ENCODE measurements at regions not wholly inside any gene's neighbourhood (a gene's known extent, or its start where the extent isn't known, plus 50 kb on each side); places are given as distances from the start of the nearest gene placed in this dataset.
"Not testable (repeated sequence)": the region's sequence is repeated elsewhere in the genome, so short reads cannot be mapped to it uniquely, and the experiment has no call there.

- DNase-seq (ENCODE audit: low read depth, low spot score) = no peak
- Histone ChIP-seq H3K36me3 (ENCODE audit: insufficient read depth, low read length) (no peaks in the 10 kb centered on the region), H3K4me3 (no peak overlapping the region), H3K9ac (ENCODE audit: insufficient read length) (no peak overlapping the region), H3K27ac (no peak overlapping the region), H3K9me3 (ENCODE audit: low read depth, low read length) (no peaks in the 10 kb centered on the region)
- no peak for TF ChIP-seq POLR2AphosphoS5 (IDR thresholded peaks at IDR 0.05; ENCODE audit: borderline replicate concordance, low read depth, low read length)
- no peak for TF ChIP-seq EZH2 (IDR thresholded peaks at IDR 0.05)
- TF ChIP-seq FOXP2 (optimal IDR thresholded peaks at IDR 0.05; ENCODE audit: control extremely low read depth, extremely low read length, insufficient read depth) = no peak
These were observed 764.3 kb downstream of the METTL4 start for GRCh38 chr18:1806884-1807615.

- DNase-seq (ENCODE audit: low read depth, low spot score) = no peak
- no peak overlapping the region for H3K9ac ChIP-seq (ENCODE audit: insufficient read length)
- no peak for TF ChIP-seq EZH2 (IDR thresholded peaks at IDR 0.05)
- TF ChIP-seq POLR2AphosphoS5 (IDR thresholded peaks at IDR 0.05; ENCODE audit: borderline replicate concordance, low read depth, low read length) = no peak
- TF ChIP-seq FOXP2 (optimal IDR thresholded peaks at IDR 0.05; ENCODE audit: control extremely low read depth, extremely low read length, insufficient read depth) = no peak
- H3K9me3 ChIP-seq (ENCODE audit: low read depth, low read length) = no peaks in the 10 kb centered on the region
- H3K4me3 ChIP-seq = no peak overlapping the region
- H3K36me3 ChIP-seq (ENCODE audit: insufficient read depth, low read length) = no peaks in the 10 kb centered on the region
- H3K27ac ChIP-seq = no peak overlapping the region
These were observed 760.0 kb downstream of the METTL4 start for GRCh38 chr18:1811282-1811681.

GRCh38 chr18:1825296-1825695 is 746.0 kb downstream of the METTL4 start:
- no peaks in the 10 kb centered on the region for H3K36me3 ChIP-seq (ENCODE audit: insufficient read depth, low read length)
- no peak for TF ChIP-seq POLR2AphosphoS5 (IDR thresholded peaks at IDR 0.05; ENCODE audit: borderline replicate concordance, low read depth, low read length)
- no peak for TF ChIP-seq FOXP2 (optimal IDR thresholded peaks at IDR 0.05; ENCODE audit: control extremely low read depth, extremely low read length, insufficient read depth)
- no peak for TF ChIP-seq EZH2 (IDR thresholded peaks at IDR 0.05)
- H3K9ac ChIP-seq (ENCODE audit: insufficient read length) = no peak overlapping the region
- no peak overlapping the region for H3K4me3 ChIP-seq
- H3K27ac ChIP-seq = no peak overlapping the region
- DNase-seq (ENCODE audit: low read depth, low spot score) = no peak
- no peaks in the 10 kb centered on the region for H3K9me3 ChIP-seq (ENCODE audit: low read depth, low read length)

- Histone ChIP-seq H3K4me3 (no peak overlapping the region), H3K27ac (no peak overlapping the region), H3K9ac (ENCODE audit: insufficient read length) (no peak overlapping the region), H3K9me3 (ENCODE audit: low read depth, low read length) (no peaks in the 10 kb centered on the region), H3K36me3 (ENCODE audit: insufficient read depth, low read length) (no peaks in the 10 kb centered on the region)
- no peak for TF ChIP-seq FOXP2 (optimal IDR thresholded peaks at IDR 0.05; ENCODE audit: control extremely low read depth, extremely low read length, insufficient read depth)
- no peak for TF ChIP-seq POLR2AphosphoS5 (IDR thresholded peaks at IDR 0.05; ENCODE audit: borderline replicate concordance, low read depth, low read length)
- TF ChIP-seq EZH2 (IDR thresholded peaks at IDR 0.05) = no peak
- DNase-seq (ENCODE audit: low read depth, low spot score) = no peak
These were observed 730.4 kb downstream of the METTL4 start for GRCh38 chr18:1840878-1841277.

- H3K36me3 ChIP-seq (ENCODE audit: insufficient read depth, low read length) = no peaks in the 10 kb centered on the region
- no peak for TF ChIP-seq POLR2AphosphoS5 (IDR thresholded peaks at IDR 0.05; ENCODE audit: borderline replicate concordance, low read depth, low read length)
- no peak for TF ChIP-seq FOXP2 (optimal IDR thresholded peaks at IDR 0.05; ENCODE audit: control extremely low read depth, extremely low read length, insufficient read depth)
- TF ChIP-seq EZH2 (IDR thresholded peaks at IDR 0.05) = no peak
- H3K9me3 ChIP-seq (ENCODE audit: low read depth, low read length) = no peaks in the 10 kb centered on the region
- no peak overlapping the region for H3K27ac ChIP-seq
- H3K9ac ChIP-seq (ENCODE audit: insufficient read length) = no peak overlapping the region
- no peak overlapping the region for H3K4me3 ChIP-seq
- DNase-seq (ENCODE audit: low read depth, low spot score) = no peak
These were observed 724.7 kb downstream of the METTL4 start for GRCh38 chr18:1846640-1847039.

- Histone ChIP-seq H3K9me3 (ENCODE audit: low read depth, low read length) (no peaks in the 10 kb centered on the region), H3K36me3 (ENCODE audit: insufficient read depth, low read length) (no peaks in the 10 kb centered on the region), H3K4me3 (no peak overlapping the region), H3K27ac (no peak overlapping the region), H3K9ac (ENCODE audit: insufficient read length) (no peak overlapping the region)
- no peak for TF ChIP-seq FOXP2 (optimal IDR thresholded peaks at IDR 0.05; ENCODE audit: control extremely low read depth, extremely low read length, insufficient read depth)
- no peak for TF ChIP-seq POLR2AphosphoS5 (IDR thresholded peaks at IDR 0.05; ENCODE audit: borderline replicate concordance, low read depth, low read length)
- no peak for TF ChIP-seq EZH2 (IDR thresholded peaks at IDR 0.05)
- DNase-seq (ENCODE audit: low read depth, low spot score) = no peak
These were observed 722.6 kb downstream of the METTL4 start for GRCh38 chr18:1848716-1849115.

- H3K36me3 ChIP-seq (ENCODE audit: insufficient read depth, low read length) = no peaks in the 10 kb centered on the region
- H3K9me3 ChIP-seq (ENCODE audit: low read depth, low read length) = no peaks in the 10 kb centered on the region
- no peak for TF ChIP-seq FOXP2 (optimal IDR thresholded peaks at IDR 0.05; ENCODE audit: control extremely low read depth, extremely low read length, insufficient read depth)
- no peak for TF ChIP-seq EZH2 (IDR thresholded peaks at IDR 0.05)
- no peak for TF ChIP-seq POLR2AphosphoS5 (IDR thresholded peaks at IDR 0.05; ENCODE audit: borderline replicate concordance, low read depth, low read length)
These were observed 721.9 kb downstream of the METTL4 start for GRCh38 chr18:1849386-1849785.

GRCh38 chr18:1857281-1857680 is 714.0 kb downstream of the METTL4 start:
- H3K36me3 ChIP-seq (ENCODE audit: insufficient read depth, low read length); H3K9me3 ChIP-seq (ENCODE audit: low read depth, low read length); H3K4me3 ChIP-seq; H3K27ac ChIP-seq; DNase-seq (ENCODE audit: low read depth, low spot score); H3K9ac ChIP-seq (ENCODE audit: insufficient read length): not testable (repeated sequence)

More at GRCh38 chr18:1849386-1849785, 721.9 kb downstream of the METTL4 start:
- H3K4me3 ChIP-seq = no peak overlapping the region
- no peak overlapping the region for H3K27ac ChIP-seq
- H3K9ac ChIP-seq (ENCODE audit: insufficient read length) = no peak overlapping the region
- DNase-seq (ENCODE audit: low read depth, low spot score) = no peak

GRCh38 chr18:1861473-1861872 is 709.8 kb downstream of the METTL4 start:
- Histone ChIP-seq H3K9me3 (ENCODE audit: low read depth, low read length) (no peaks in the 10 kb centered on the region), H3K36me3 (ENCODE audit: insufficient read depth, low read length) (no peaks in the 10 kb centered on the region), H3K27ac (no peak overlapping the region), H3K4me3 (no peak overlapping the region), H3K9ac (ENCODE audit: insufficient read length) (no peak overlapping the region)
- no peak for TF ChIP-seq EZH2 (IDR thresholded peaks at IDR 0.05)
- no peak for TF ChIP-seq POLR2AphosphoS5 (IDR thresholded peaks at IDR 0.05; ENCODE audit: borderline replicate concordance, low read depth, low read length)
- TF ChIP-seq FOXP2 (optimal IDR thresholded peaks at IDR 0.05; ENCODE audit: control extremely low read depth, extremely low read length, insufficient read depth) = no peak
- no peak for DNase-seq (ENCODE audit: low read depth, low spot score)
